Right lobe of liver (tissue), 4 donors: ENCODE measurements at regions not wholly inside any gene's neighbourhood (a gene's known extent, or its start where the extent isn't known, plus 50 kb on each side); places are given as distances from the start of the nearest gene placed in this dataset.

Experiments
- POLR2A ChIP-seq: fragments of 450-650 bp; IDR thresholded peaks from one replicate; pipeline ENCODE4 v1.6.1; 2017; ENCODE audit warnings: antibody characterized with exemption, mild to moderate bottlenecking
- TF ChIP-seq, protein P1 (sequence below), 4 donors: fragments of 200-600 bp in 3 of 4; fragments of 450-650 bp in 1 of 4; IDR thresholded peaks; one replicate each; pipeline versions ENCODE4 v1.5.1 to v1.8.0; 2016 to 2022; ENCODE audit warnings: antibody characterized with exemption in 4 of 4, mild to moderate bottlenecking in 2 of 4
- donor health status: DM: no; HTN: no; CAD: no.
- donor health status: DM: no; HTN: no; CAD: no.
- donor health status: DM: no; HTN: yes; CAD: no.

DNA sequence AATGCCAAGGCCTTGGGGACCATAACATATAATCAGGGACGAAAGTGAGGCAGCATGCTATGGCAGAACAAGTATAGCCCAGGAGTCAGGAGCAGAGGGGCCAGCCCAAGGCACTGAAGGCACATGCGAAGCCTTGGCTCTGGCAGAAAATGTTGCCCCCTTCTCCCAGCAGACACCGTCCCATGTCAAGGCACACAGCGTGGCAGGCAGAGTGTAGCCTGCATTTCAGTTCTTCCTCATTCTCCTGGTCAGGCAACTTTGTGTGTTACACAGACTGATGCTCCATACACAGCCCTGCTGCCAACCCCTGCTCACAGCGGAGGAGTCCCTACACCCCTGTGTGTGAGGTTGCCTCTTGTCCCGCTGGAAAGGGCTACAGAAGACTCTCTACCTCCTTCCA lies 480.8 kb downstream of the BCL11A start:
- TF ChIP-seq, protein P1, sequence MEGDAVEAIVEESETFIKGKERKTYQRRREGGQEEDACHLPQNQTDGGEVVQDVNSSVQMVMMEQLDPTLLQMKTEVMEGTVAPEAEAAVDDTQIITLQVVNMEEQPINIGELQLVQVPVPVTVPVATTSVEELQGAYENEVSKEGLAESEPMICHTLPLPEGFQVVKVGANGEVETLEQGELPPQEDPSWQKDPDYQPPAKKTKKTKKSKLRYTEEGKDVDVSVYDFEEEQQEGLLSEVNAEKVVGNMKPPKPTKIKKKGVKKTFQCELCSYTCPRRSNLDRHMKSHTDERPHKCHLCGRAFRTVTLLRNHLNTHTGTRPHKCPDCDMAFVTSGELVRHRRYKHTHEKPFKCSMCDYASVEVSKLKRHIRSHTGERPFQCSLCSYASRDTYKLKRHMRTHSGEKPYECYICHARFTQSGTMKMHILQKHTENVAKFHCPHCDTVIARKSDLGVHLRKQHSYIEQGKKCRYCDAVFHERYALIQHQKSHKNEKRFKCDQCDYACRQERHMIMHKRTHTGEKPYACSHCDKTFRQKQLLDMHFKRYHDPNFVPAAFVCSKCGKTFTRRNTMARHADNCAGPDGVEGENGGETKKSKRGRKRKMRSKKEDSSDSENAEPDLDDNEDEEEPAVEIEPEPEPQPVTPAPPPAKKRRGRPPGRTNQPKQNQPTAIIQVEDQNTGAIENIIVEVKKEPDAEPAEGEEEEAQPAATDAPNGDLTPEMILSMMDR (IDR thresholded peaks at IDR 0.05) = no peak
- no peak for TF ChIP-seq POLR2A
